ENCODE measurements at regions not wholly inside any gene's neighbourhood (a gene's known extent, or its start where the extent isn't known, plus 50 kb on each side); places are given as distances from the start of the nearest gene placed in this dataset.

DNA sequence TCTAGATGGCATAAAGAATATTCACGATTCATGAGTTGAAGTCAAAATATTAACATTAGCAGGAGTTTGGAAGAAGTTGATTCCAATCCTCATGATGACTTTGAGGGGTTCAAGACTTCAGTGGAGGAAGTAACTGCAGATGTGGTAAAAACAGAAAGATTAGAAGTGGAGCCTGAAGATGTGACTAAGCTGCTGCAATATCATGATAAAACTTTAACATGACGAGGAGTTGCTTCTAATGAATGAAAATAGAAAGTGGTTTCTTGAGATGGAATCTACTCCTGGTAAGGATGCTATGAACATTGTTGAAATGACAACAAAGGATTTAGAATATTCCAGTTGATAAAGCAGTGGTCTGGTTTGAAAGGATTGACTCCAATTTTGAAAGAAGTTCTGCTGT lies 70.1 kb upstream of the TMLHE start:
- intact Hi-C loops (cut with micrococcal nuclease): no loop called here
- CTCF ChIA-PET: no interaction called here

DNA sequence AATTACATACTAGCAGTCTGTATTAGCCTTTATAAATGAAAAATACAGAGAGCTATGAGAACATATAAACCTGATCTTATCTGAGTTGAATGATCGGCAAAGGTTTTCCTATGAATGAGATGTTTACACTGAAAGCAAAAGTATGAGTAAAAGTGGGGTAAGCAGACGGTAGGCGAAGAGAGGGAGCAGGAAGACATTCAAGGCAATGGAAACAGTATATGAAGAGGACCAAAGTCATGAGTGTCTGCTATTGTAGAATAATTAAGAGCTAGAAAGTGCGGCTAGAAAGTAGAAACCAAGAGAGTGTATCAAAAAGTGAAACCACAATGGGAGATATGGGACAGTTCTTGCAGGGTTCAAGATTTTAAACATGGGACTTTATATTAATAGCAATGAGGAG lies 67.0 kb upstream of the TMLHE start:
- no peak for ATAC-seq
- Mint-ChIP-seq H3K4me3 (no peak overlapping the region), H3K9me3 (no peaks in the 10 kb centered on the region), H3K4me1 (ENCODE audit: low read depth) (no peaks in the 10 kb centered on the region), H3K36me3 (ENCODE audit: low read depth) (no peaks in the 10 kb centered on the region), H3K27me3 (no peaks in the 10 kb centered on the region), H3K27ac (no peak overlapping the region)
- TF ChIP-seq, protein P1, sequence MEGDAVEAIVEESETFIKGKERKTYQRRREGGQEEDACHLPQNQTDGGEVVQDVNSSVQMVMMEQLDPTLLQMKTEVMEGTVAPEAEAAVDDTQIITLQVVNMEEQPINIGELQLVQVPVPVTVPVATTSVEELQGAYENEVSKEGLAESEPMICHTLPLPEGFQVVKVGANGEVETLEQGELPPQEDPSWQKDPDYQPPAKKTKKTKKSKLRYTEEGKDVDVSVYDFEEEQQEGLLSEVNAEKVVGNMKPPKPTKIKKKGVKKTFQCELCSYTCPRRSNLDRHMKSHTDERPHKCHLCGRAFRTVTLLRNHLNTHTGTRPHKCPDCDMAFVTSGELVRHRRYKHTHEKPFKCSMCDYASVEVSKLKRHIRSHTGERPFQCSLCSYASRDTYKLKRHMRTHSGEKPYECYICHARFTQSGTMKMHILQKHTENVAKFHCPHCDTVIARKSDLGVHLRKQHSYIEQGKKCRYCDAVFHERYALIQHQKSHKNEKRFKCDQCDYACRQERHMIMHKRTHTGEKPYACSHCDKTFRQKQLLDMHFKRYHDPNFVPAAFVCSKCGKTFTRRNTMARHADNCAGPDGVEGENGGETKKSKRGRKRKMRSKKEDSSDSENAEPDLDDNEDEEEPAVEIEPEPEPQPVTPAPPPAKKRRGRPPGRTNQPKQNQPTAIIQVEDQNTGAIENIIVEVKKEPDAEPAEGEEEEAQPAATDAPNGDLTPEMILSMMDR (IDR thresholded peaks at IDR 0.05): no peak
- ChIA-PET POLR2A (no interaction called here), CTCF (no interaction called here)
- no peak for DNase-seq
- intact Hi-C loops (cut with micrococcal nuclease): no loop called here

More for the DNA sequence above, 70.1 kb upstream of the TMLHE start:
- TF ChIP-seq, protein P1 (IDR thresholded peaks at IDR 0.05): no peak
- Mint-ChIP-seq H3K4me3 (no peak overlapping the region), H3K4me1 (ENCODE audit: low read depth) (no peaks in the 10 kb centered on the region), H3K36me3 (ENCODE audit: low read depth) (no peaks in the 10 kb centered on the region), H3K27ac (no peak overlapping the region), H3K27me3 (no peaks in the 10 kb centered on the region), H3K9me3 (no peaks in the 10 kb centered on the region)
- ATAC-seq: no peak
- POLR2A ChIA-PET: no interaction called here
- DNase-seq: no peak

DNA sequence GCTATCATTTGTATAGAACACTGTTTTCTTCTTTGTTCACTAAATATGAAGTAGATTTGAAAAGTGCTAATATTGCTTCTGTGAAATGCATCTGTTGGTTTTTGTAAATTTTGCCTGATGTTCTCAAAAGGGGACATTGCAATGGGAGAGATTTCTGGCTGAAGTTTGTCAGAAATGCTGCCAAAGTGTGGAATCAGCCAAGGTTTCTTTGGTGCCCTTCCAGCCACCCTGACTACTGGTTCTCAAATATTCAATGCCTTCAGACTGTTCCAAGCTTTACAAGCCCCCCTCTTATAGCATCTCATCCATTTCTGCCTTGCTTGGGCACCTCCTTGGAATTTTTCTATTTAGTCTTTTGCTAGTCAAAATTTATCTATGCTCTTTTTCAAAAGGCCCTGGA lies 60.6 kb upstream of the TMLHE start:
- ATAC-seq (no peak), DNase-seq (no peak)
- intact Hi-C loops (cut with micrococcal nuclease): no loop called here
- no peaks in the 10 kb centered on the region for H3K36me3 Mint-ChIP-seq (ENCODE audit: low read depth)
- CTCF ChIA-PET: no interaction called here
- POLR2A ChIA-PET: no interaction called here
- no peaks in the 10 kb centered on the region for H3K4me1 Mint-ChIP-seq (ENCODE audit: low read depth)
- no peaks in the 10 kb centered on the region for H3K9me3 Mint-ChIP-seq
- no peak overlapping the region for H3K27ac Mint-ChIP-seq
- no peak overlapping the region for H3K4me3 Mint-ChIP-seq
- TF ChIP-seq, protein P1 (IDR thresholded peaks at IDR 0.05): no peak
- H3K27me3 Mint-ChIP-seq: no peaks in the 10 kb centered on the region

DNA sequence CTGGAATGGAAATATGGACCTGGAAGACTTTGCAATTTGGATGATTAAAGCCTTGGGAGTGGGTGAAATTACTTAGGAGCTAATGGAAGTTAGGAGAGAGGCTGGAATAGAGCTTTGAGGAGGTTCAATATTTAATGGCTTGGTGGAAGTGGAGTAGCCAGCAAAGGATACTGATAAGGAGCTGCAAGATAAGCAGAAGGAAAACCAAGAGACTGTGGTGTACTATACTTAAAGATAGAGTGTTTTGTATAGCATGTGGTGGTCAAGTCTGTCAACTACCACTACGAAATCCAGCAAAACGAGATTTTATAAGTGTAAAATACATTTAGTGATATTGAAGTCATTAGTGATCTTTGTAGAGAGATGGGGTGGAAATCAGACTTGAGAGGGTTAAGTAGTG lies 54.0 kb upstream of the TMLHE start:
- Mint-ChIP-seq H3K4me1 (ENCODE audit: low read depth) (no peaks in the 10 kb centered on the region), H3K27ac (no peak overlapping the region), H3K4me3 (no peak overlapping the region), H3K36me3 (ENCODE audit: low read depth) (no peaks in the 10 kb centered on the region), H3K27me3 (no peaks in the 10 kb centered on the region), H3K9me3 (no peaks in the 10 kb centered on the region)
- ChIA-PET CTCF (no interaction called here), POLR2A (no interaction called here)
- ATAC-seq: no peak
- TF ChIP-seq, protein P1 (IDR thresholded peaks at IDR 0.05): no peak
- DNase-seq: no peak
- intact Hi-C loops (cut with micrococcal nuclease): no loop called here

All from activated CD8-positive, alpha-beta T cell treated with anti-CD3 and anti-CD28 coated beads for 36 hours (primary cell).